Cardiac muscle cell (in vitro differentiated cells and primary cell): ENCODE measurements at regions not wholly inside any gene's neighbourhood (a gene's known extent, or its start where the extent isn't known, plus 50 kb on each side); places are given as distances from the start of the nearest gene placed in this dataset.
"Not testable (repeated sequence)": the region's sequence is repeated elsewhere in the genome, so short reads cannot be mapped to it uniquely, and the experiment has no call there.

Experiments used
- DNase-seq, 2 donors: peaks; one replicate each; pipeline versions ENCODE4 v3.0.0 to v3.0.0-alpha.2; 2010 to 2017; ENCODE audit warnings: low read depth in 1 of 2, low spot score in 1 of 2
- H3K27ac ChIP-seq: fragments of 200-600 bp; sonication (generic); 2 replicates; pipeline ENCODE4 v1.5.1; 2016
- H3K27me3 ChIP-seq: fragments of 200-600 bp; sonication (generic); 2 replicates; pipeline ENCODE4 v1.6.0; 2016; ENCODE audit warnings: control low read depth
- H3K36me3 ChIP-seq: fragments of 200-600 bp; sonication (generic); 2 replicates; pipeline ENCODE4 v1.5.1; 2016; ENCODE audit warnings: control low read depth
- H3K4me1 ChIP-seq: fragments of 200-600 bp; sonication (generic); 2 replicates; pipeline ENCODE4 v1.8.1; 2017; ENCODE audit warnings: low read depth, mild to moderate bottlenecking, mixed run types
- H3K4me3 ChIP-seq: fragments of 200-600 bp; sonication (generic); 2 replicates; pipeline ENCODE4 v1.5.1; 2016; ENCODE audit warnings: mild to moderate bottlenecking
- H3K9me3 ChIP-seq: fragments of 200-600 bp; sonication (generic); 2 replicates; pipeline ENCODE4 v1.5.1; 2017; ENCODE audit warnings: low read depth, mild to moderate bottlenecking, control low read depth
- CTCF ChIP-seq: IDR thresholded peaks from 2 replicates; pipeline ENCODE4 v1.5.1; 2012; ENCODE audit warnings: low read depth, mild to moderate bottlenecking, low read length

GRCh38 chr1:196049407-196049806, 558.8 kb downstream of the KCNT2 start:
- H3K4me1 ChIP-seq = no peaks in the 10 kb centered on the region
- H3K9me3 ChIP-seq = no peaks in the 10 kb centered on the region
- no peak overlapping the region for H3K27ac ChIP-seq
- no peak for TF ChIP-seq CTCF
- no peaks in the 10 kb centered on the region for H3K36me3 ChIP-seq
- H3K4me3 ChIP-seq = no peak overlapping the region
- H3K27me3 ChIP-seq = no peaks in the 10 kb centered on the region
- no peak for DNase-seq

GRCh38 chr1:196043268-196043667, 565.0 kb downstream of the KCNT2 start:
- H3K4me3 ChIP-seq = no peak overlapping the region
- no peaks in the 10 kb centered on the region for H3K4me1 ChIP-seq
- no peaks in the 10 kb centered on the region for H3K9me3 ChIP-seq
- H3K27ac ChIP-seq = no peak overlapping the region
- no peaks in the 10 kb centered on the region for H3K36me3 ChIP-seq
- no peak for DNase-seq
- TF ChIP-seq CTCF = no peak
- no peaks in the 10 kb centered on the region for H3K27me3 ChIP-seq

GRCh38 chr1:196034080-196034706, 574.0 kb downstream of the KCNT2 start:
- TF ChIP-seq CTCF = no peak
- H3K9me3 ChIP-seq = no peaks in the 10 kb centered on the region
- H3K27me3 ChIP-seq = no peaks in the 10 kb centered on the region
- no peaks in the 10 kb centered on the region for H3K36me3 ChIP-seq
- no peak for DNase-seq
- H3K27ac ChIP-seq = no peak overlapping the region
- H3K4me1 ChIP-seq = no peaks in the 10 kb centered on the region
- H3K4me3 ChIP-seq = no peak overlapping the region

- not testable (repeated sequence) for H3K27ac ChIP-seq, H3K4me3 ChIP-seq, DNase-seq, H3K4me1 ChIP-seq, H3K27me3 ChIP-seq, H3K36me3 ChIP-seq, H3K9me3 ChIP-seq
These were observed 576.9 kb downstream of the KCNT2 start for GRCh38 chr1:196031387-196031786.

- Histone ChIP-seq H3K9me3 (no peaks in the 10 kb centered on the region), H3K4me3 (no peak overlapping the region), H3K27ac (no peak overlapping the region), H3K4me1 (no peaks in the 10 kb centered on the region), H3K27me3 (no peaks in the 10 kb centered on the region), H3K36me3 (no peaks in the 10 kb centered on the region)
- TF ChIP-seq CTCF = no peak
- no peak for DNase-seq
These were observed 577.8 kb downstream of the KCNT2 start for GRCh38 chr1:196030455-196030854.

GRCh38 chr1:196029410-196029809, 578.8 kb downstream of the KCNT2 start:
- H3K4me3 ChIP-seq = no peak overlapping the region
- no peaks in the 10 kb centered on the region for H3K36me3 ChIP-seq
- no peak overlapping the region for H3K27ac ChIP-seq
- H3K27me3 ChIP-seq = no peaks in the 10 kb centered on the region
- no peak for DNase-seq
- no peaks in the 10 kb centered on the region for H3K4me1 ChIP-seq
- H3K9me3 ChIP-seq = no peaks in the 10 kb centered on the region
- no peak for TF ChIP-seq CTCF
